Testis (tissue), 2 donors: ENCODE measurements at regions not wholly inside any gene's neighbourhood (a gene's known extent, or its start where the extent isn't known, plus 50 kb on each side); places are given as distances from the start of the nearest gene placed in this dataset.

Experiments used
- POLR2A ChIP-seq: fragments of 450-650 bp; IDR thresholded peaks from one replicate; pipeline ENCODE4 v1.6.1; 2017; ENCODE audit warnings: antibody characterized with exemption, mild to moderate bottlenecking, moderate library complexity
- TF ChIP-seq, protein P1 (sequence below), 3 experiments: fragments of 450-650 bp in 2 of 3; fragments of 200-600 bp in 1 of 3; sonication (generic) in 1 of 3; IDR thresholded peaks; one replicate each; pipeline ENCODE4 v1.5.1; 2016 to 2019; ENCODE audit warnings: antibody characterized with exemption in 3 of 3, mild to moderate bottlenecking in 2 of 3, moderate library complexity in 1 of 3

DNA sequence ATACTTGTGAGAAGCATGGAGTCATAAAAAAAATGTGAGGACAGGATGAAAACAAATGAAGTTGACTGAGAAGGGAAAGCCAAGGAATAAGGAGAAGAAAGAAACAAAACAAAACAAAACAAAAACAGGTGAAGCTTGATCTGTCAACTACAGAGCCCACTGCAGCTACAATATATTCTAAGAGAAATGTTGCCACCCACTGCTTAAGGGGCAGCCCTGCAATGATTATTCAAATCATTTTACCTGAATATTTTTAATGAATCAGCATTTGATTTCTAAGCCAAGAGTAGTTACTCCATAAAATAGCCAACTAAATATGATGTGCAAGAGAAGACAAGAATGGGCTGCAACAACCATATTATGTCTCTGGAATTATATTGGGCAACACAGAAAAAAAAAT, 252.0 kb upstream of the KIF2B start:
- TF ChIP-seq, protein P1, sequence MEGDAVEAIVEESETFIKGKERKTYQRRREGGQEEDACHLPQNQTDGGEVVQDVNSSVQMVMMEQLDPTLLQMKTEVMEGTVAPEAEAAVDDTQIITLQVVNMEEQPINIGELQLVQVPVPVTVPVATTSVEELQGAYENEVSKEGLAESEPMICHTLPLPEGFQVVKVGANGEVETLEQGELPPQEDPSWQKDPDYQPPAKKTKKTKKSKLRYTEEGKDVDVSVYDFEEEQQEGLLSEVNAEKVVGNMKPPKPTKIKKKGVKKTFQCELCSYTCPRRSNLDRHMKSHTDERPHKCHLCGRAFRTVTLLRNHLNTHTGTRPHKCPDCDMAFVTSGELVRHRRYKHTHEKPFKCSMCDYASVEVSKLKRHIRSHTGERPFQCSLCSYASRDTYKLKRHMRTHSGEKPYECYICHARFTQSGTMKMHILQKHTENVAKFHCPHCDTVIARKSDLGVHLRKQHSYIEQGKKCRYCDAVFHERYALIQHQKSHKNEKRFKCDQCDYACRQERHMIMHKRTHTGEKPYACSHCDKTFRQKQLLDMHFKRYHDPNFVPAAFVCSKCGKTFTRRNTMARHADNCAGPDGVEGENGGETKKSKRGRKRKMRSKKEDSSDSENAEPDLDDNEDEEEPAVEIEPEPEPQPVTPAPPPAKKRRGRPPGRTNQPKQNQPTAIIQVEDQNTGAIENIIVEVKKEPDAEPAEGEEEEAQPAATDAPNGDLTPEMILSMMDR (IDR thresholded peaks at IDR 0.05) = no peak
- no peak for TF ChIP-seq POLR2A
